ENCODE measurements at regions not wholly inside any gene's neighbourhood (a gene's known extent, or its start where the extent isn't known, plus 50 kb on each side); places are given as distances from the start of the nearest gene placed in this dataset.
A peak's percentile ranks its signal among the peaks of the same experiment; 100 is the strongest.
"Not testable (repeated sequence)": the region's sequence is repeated elsewhere in the genome, so short reads cannot be mapped to it uniquely, and the experiment has no call there.

GRCh38 chr5:91315701-91316100 is 67.4 kb downstream of the ARRDC3 start:
- DNase-seq: no peak

- DNase-seq: peak; percentile 93 to 96
Measured at GRCh38 chr5:91313757-91314673, 69.1 kb downstream of the ARRDC3 start.

GRCh38 chr5:91312698-91313097 is 70.4 kb downstream of the ARRDC3 start:
- DNase-seq: no peak

GRCh38 chr5:91311697-91312501 is 71.2 kb downstream of the ARRDC3 start:
- peak; percentile 74 to 77 for DNase-seq

GRCh38 chr5:91311168-91311696 is 71.9 kb downstream of the ARRDC3 start:
- DNase-seq: no peak

GRCh38 chr5:91308157-91308556 is 75.0 kb downstream of the ARRDC3 start:
- not testable (repeated sequence) for DNase-seq

- DNase-seq: no peak
Measured at GRCh38 chr5:91307048-91307447, 76.1 kb downstream of the ARRDC3 start.

- DNase-seq: no peak
Measured at GRCh38 chr5:91306497-91306896, 76.6 kb downstream of the ARRDC3 start.

- no peak for DNase-seq
Measured at GRCh38 chr5:91305640-91306039, 77.5 kb downstream of the ARRDC3 start.

GRCh38 chr5:91304015-91304414 is 79.1 kb downstream of the ARRDC3 start:
- not testable (repeated sequence) for DNase-seq

- DNase-seq: no peak
Measured at GRCh38 chr5:91302958-91303357, 80.2 kb downstream of the ARRDC3 start.

GRCh38 chr5:91302305-91302704 is 80.8 kb downstream of the ARRDC3 start:
- DNase-seq: peak in 1 of 2 experiments; percentile 15

GRCh38 chr5:91301106-91301846 is 81.8 kb downstream of the ARRDC3 start:
- DNase-seq: no peak

GRCh38 chr5:91297994-91298393 is 85.1 kb downstream of the ARRDC3 start:
- DNase-seq: no peak

GRCh38 chr5:91296674-91297143 is 86.4 kb downstream of the ARRDC3 start:
- DNase-seq: no peak

- DNase-seq: not testable (repeated sequence)
Measured at GRCh38 chr5:91296102-91296501, 87.0 kb downstream of the ARRDC3 start.

GRCh38 chr5:91293131-91293530 is 90.0 kb downstream of the ARRDC3 start:
- no peak for DNase-seq

- no peak for DNase-seq
Measured at GRCh38 chr5:91291628-91292569, 91.2 kb downstream of the ARRDC3 start.

- DNase-seq: no peak
Measured at GRCh38 chr5:91288118-91288916, 94.8 kb downstream of the ARRDC3 start.

- DNase-seq: not testable (repeated sequence)
Measured at GRCh38 chr5:91285062-91285461, 98.1 kb downstream of the ARRDC3 start.

GRCh38 chr5:91283899-91284298 is 99.2 kb downstream of the ARRDC3 start:
- DNase-seq: peak in 1 of 2 experiments; percentile 17

All from Kasumi-1 (cell line).